ENCODE measurements at regions not wholly inside any gene's neighbourhood (a gene's known extent, or its start where the extent isn't known, plus 50 kb on each side); places are given as distances from the start of the nearest gene placed in this dataset.

GRCh38 chr14:65948302-65948701, 535.8 kb downstream of the FUT8 start:
- Mint-ChIP-seq H3K27ac (ENCODE audit: unreplicated experiment) (peak overlapping the region; percentile 32), H3K4me1 (ENCODE audit: unreplicated experiment) (peaks cover 8% of the 10 kb centered on the region), H3K27me3 (ENCODE audit: unreplicated experiment) (peaks cover 7% of the 10 kb centered on the region), H3K4me3 (ENCODE audit: unreplicated experiment) (peak overlapping the region; percentile 4), H3K36me3 (ENCODE audit: low read depth, unreplicated experiment) (peaks cover 4% of the 10 kb centered on the region), H3K9me3 (ENCODE audit: unreplicated experiment) (no peaks in the 10 kb centered on the region)
- DNase-seq (ENCODE audit: low spot score) = no peak
- no peak for TF ChIP-seq CTCF (IDR thresholded peaks at IDR 0.05; ENCODE audit: unreplicated experiment)

- H3K36me3 Mint-ChIP-seq (ENCODE audit: low read depth, unreplicated experiment) = peaks cover 4% of the 10 kb centered on the region
- DNase-seq (ENCODE audit: low spot score) = no peak
These were observed 536.3 kb upstream of the CCDC196 start for GRCh38 chr14:65949711-65950516.

GRCh38 chr14:65954942-65955341, 531.2 kb upstream of the CCDC196 start:
- H3K4me3 Mint-ChIP-seq (ENCODE audit: unreplicated experiment) = no peak overlapping the region
- H3K36me3 Mint-ChIP-seq (ENCODE audit: low read depth, unreplicated experiment) = no peaks in the 10 kb centered on the region
- peaks cover 8% of the 10 kb centered on the region for H3K4me1 Mint-ChIP-seq (ENCODE audit: unreplicated experiment)
- no peak for TF ChIP-seq CTCF (IDR thresholded peaks at IDR 0.05; ENCODE audit: unreplicated experiment)
- no peak overlapping the region for H3K27ac Mint-ChIP-seq (ENCODE audit: unreplicated experiment)
- DNase-seq (ENCODE audit: low spot score) = no peak
- no peaks in the 10 kb centered on the region for H3K9me3 Mint-ChIP-seq (ENCODE audit: unreplicated experiment)
- H3K27me3 Mint-ChIP-seq (ENCODE audit: unreplicated experiment) = peaks cover 2% of the 10 kb centered on the region

More at GRCh38 chr14:65949711-65950516, 536.3 kb upstream of the CCDC196 start:
- Mint-ChIP-seq H3K9me3 (ENCODE audit: unreplicated experiment) (no peaks in the 10 kb centered on the region), H3K4me1 (ENCODE audit: unreplicated experiment) (peaks cover 5% of the 10 kb centered on the region), H3K27me3 (ENCODE audit: unreplicated experiment) (peaks cover 7% of the 10 kb centered on the region), H3K4me3 (ENCODE audit: unreplicated experiment) (no peak overlapping the region), H3K27ac (ENCODE audit: unreplicated experiment) (no peak overlapping the region)
- TF ChIP-seq CTCF (IDR thresholded peaks at IDR 0.05; ENCODE audit: unreplicated experiment) = no peak

DNA sequence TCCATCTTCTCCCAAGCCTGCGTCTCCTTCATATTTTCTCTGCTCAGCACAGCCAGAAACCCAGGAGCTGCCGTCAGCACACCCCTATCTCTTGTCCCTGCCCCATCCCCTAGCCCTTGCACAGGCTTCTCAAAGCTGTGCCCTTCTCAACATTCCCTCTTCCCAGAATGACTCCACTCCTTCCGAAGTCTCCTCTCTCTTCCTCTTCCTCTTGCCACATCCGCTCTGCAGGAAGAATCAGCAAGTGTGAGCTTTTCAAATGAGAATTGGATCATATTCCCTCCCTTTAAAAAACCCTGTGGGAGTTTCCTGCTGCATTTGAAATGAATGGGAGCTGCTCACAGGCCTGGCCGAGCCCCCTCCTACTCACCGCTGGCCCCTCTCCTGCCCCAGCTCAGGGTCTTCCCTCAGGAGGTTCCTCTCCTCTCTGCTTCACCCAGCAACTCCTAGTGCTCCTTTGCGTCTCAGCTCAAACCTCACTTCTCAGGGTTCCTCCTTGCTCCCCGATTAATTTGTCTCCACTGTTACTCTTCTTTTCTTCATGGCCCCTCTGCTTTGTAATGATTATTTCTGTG, 528.5 kb upstream of the CCDC196 start:
- DNase-seq (ENCODE audit: low spot score) = peak; percentile 9
- Mint-ChIP-seq H3K9me3 (ENCODE audit: unreplicated experiment) (no peaks in the 10 kb centered on the region), H3K27me3 (ENCODE audit: unreplicated experiment) (peaks cover 2% of the 10 kb centered on the region), H3K27ac (ENCODE audit: unreplicated experiment) (no peak overlapping the region), H3K4me3 (ENCODE audit: unreplicated experiment) (no peak overlapping the region), H3K4me1 (ENCODE audit: unreplicated experiment) (peaks cover 8% of the 10 kb centered on the region), H3K36me3 (ENCODE audit: low read depth, unreplicated experiment) (no peaks in the 10 kb centered on the region)
- no peak for TF ChIP-seq CTCF (IDR thresholded peaks at IDR 0.05; ENCODE audit: unreplicated experiment)
